Kidney (tissue), 13 donors: ENCODE measurements at regions not wholly inside any gene's neighbourhood (a gene's known extent, or its start where the extent isn't known, plus 50 kb on each side); places are given as distances from the start of the nearest gene placed in this dataset.

Source experiments
- DNase-seq, 5 donors: peaks; one replicate each; pipeline ENCODE4 v3.0.0-alpha.2; 2013 to 2020
- FAIRE-seq: peaks from 2 replicates; lab custom pipeline; 2012; peaks lifted over from hg19 to GRCh38; lab: Jason Lieb, UNC
- H3K27ac ChIP-seq, 2 donors: one replicate each; pipeline ENCODE4 v1.7.0; 2013; ENCODE audit warnings: low read depth in 2 of 2, low read length in 2 of 2, inconsistent platforms in 1 of 2
- H3K27me3 ChIP-seq: one replicate; pipeline ENCODE4 v1.7.1; 2013; ENCODE audit warnings: low read length, inconsistent platforms; ENCODE audit not compliant: control insufficient read depth, insufficient read depth
- H3K36me3 ChIP-seq, 3 donors: one replicate each; pipeline versions ENCODE4 v1.7.0 to v1.7.1; 2013; ENCODE audit warnings: low read length in 3 of 3, control low read depth in 1 of 3, inconsistent platforms in 1 of 3; ENCODE audit not compliant: insufficient read depth in 3 of 3, control insufficient read depth in 2 of 3
- H3K4me1 ChIP-seq, 3 donors: one replicate each; pipeline versions ENCODE4 v1.7.0 to v1.7.1; 2013; ENCODE audit warnings: low read length in 3 of 3, inconsistent platforms in 1 of 3, low read depth in 1 of 3; ENCODE audit not compliant: control insufficient read depth in 2 of 3, insufficient read depth in 2 of 3
- H3K4me3 ChIP-seq, 3 donors: one replicate each; pipeline versions ENCODE4 v1.7.0 to v1.8.1; 2013; ENCODE audit warnings: low read length in 3 of 3, control low read depth in 1 of 3, inconsistent platforms in 1 of 3
- H3K9ac ChIP-seq, 3 donors: one replicate each; pipeline versions ENCODE4 v1.7.0 to v1.7.1; 2013; ENCODE audit warnings: low read length in 3 of 3, control low read depth in 1 of 3, inconsistent platforms in 1 of 3
- H3K9me3 ChIP-seq, 3 donors: one replicate each; pipeline versions ENCODE4 v1.7.0 to v1.7.1; 2013; ENCODE audit warnings: low read length in 3 of 3, control low read depth in 1 of 3, inconsistent platforms in 1 of 3; ENCODE audit not compliant: control insufficient read depth in 2 of 3, insufficient read depth in 1 of 3
- intact Hi-C: fragments of 100-400 bp; cut with DNase I; formaldehyde crosslinking; loops from one replicate; pipeline ENCODE4 v1.11.1; 2022
- TF ChIP-seq, protein P1 (sequence below): IDR thresholded peaks from 3 replicates; pipeline ENCODE4 v1.5.1; 2012; ENCODE audit warnings: mild to moderate bottlenecking, moderate library complexity, borderline replicate concordance; ENCODE audit not compliant: insufficient read depth; ENCODE audit errors: extremely low read depth
- donor health status: control.
- donor health status: control.
- donor health status: control.
- donor health status: control.
- donor health status: control.
- donor health status: DM: yes; HTN: yes; CAD: no.
- donor health status: Normal renal cell carcinoma (clear cell type).

DNA sequence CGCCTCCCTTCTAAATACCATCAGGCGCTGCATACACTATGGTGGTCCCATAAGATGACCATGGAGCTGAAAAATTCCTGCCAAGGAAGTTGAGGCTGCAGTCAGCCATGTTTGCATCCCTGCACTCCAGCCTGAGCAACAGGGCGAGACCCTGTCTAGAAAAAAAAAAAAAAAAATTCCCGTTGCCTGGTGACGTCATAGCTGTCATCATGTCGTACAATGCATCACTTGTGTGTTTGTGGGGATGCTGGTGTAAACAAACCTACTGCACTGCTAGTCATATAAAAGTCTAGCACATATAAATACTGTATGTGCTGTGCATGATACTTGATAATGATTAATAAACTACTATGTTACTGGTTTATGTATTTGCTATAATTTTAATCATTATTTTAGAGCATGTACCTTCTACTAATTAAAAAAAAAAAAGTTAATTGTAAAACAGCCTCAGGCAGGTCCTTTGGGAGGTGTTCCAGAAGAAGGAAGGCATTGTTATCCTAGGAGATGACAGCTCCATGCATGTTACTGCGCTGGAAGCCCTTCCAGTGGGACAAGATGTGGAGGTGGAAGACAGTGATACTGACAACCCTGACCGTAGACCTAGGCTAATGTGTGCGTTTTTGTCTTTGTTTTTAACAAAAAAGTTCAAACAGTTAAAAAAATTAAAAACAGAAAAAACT is 132.6 kb downstream of the BANF2 start:
- Histone ChIP-seq H3K36me3 (no peaks in the 10 kb centered on the region), H3K9me3 (no peaks in the 10 kb centered on the region), H3K27me3 (no peaks in the 10 kb centered on the region), H3K9ac (no peak overlapping the region), H3K27ac (no peak overlapping the region), H3K4me3 (no peak overlapping the region), H3K4me1 (no peaks in the 10 kb centered on the region)
- no peak for FAIRE-seq
- DNase-seq, result no peak
- TF ChIP-seq, protein P1, sequence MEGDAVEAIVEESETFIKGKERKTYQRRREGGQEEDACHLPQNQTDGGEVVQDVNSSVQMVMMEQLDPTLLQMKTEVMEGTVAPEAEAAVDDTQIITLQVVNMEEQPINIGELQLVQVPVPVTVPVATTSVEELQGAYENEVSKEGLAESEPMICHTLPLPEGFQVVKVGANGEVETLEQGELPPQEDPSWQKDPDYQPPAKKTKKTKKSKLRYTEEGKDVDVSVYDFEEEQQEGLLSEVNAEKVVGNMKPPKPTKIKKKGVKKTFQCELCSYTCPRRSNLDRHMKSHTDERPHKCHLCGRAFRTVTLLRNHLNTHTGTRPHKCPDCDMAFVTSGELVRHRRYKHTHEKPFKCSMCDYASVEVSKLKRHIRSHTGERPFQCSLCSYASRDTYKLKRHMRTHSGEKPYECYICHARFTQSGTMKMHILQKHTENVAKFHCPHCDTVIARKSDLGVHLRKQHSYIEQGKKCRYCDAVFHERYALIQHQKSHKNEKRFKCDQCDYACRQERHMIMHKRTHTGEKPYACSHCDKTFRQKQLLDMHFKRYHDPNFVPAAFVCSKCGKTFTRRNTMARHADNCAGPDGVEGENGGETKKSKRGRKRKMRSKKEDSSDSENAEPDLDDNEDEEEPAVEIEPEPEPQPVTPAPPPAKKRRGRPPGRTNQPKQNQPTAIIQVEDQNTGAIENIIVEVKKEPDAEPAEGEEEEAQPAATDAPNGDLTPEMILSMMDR, result no peak
- intact Hi-C loops, result no loop called here

DNA sequence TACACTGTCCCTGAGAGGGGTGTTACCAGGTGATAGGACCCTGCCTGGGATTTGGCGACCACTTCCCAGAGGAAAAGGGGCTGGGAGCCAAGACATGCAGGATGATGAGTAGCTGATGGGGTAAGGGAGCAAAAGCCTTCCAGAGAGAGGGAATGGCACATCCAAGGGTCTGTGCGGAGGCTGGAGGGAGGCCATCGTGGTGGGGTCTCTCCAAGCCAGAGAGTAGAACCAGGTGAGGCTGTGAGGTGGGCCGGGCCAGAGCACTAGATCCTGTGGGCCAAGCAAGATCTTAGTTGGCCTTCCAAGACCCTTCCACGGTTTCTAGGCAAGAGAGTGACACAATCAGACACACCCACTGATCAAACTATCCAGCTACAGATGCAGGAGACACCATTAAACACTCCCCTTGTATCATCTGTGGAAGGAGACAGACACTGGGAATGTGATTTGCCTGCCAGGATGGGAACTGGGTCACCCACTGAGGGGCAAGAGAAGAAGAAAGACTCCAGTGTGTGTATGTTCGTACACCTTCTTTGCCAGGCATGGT is 128.9 kb downstream of the BANF2 start:
- Histone ChIP-seq H3K27me3 (no peaks in the 10 kb centered on the region), H3K9ac (no peak overlapping the region), H3K36me3 (no peaks in the 10 kb centered on the region), H3K4me1 (peaks cover 0 to 5% (median 3%) of the 10 kb centered on the region in 3 donors), H3K27ac (no peak overlapping the region), H3K4me3 (no peak overlapping the region), H3K9me3 (no peaks in the 10 kb centered on the region)
- DNase-seq, result no peak
- intact Hi-C loops, result no loop called here
- FAIRE-seq, result no peak
- TF ChIP-seq, protein P1, result no peak

DNA sequence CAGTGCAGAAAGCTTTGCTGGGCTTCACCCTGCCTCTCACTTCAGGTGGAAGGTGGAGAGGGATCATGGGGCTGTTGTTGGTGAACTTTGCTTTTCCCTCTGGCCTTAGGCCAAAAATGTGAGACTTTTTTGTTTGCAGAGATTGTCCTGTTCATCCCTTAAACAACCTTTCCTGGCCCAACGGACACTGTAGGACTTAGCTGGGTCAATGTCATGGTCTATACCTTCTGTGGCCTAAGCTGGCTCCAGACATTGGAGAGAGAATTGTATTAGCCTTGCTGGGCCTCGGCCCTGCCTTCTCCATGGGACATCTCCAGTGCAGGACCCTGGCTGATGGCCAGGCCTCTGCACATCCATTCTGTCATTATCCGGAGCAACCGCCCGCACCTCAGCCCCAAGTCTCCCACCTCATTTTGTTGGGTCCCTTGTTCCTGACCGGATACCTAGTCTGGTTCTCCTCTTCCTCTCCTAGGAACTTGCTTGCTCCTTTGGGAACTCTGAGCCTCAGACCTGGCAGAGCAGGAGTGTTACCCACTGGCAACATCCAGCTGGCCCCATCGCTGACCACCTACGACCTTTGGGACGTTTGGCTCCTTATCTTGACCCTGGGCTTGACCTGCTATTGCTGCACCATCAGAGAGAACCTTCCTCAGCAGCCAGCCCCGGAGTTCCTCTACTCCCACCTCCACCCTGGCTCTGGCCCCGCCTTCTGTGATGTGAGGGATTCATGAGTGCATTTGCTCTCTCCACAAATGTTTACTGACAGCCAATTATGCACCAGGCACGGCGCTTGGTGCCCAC is 128.2 kb downstream of the BANF2 start:
- no peak overlapping the region for H3K9ac ChIP-seq
- TF ChIP-seq, protein P1, result no peak
- intact Hi-C loops, result no loop called here
- peaks cover 0 to 5% (median 3%) of the 10 kb centered on the region in 3 donors for H3K4me1 ChIP-seq
- no peak overlapping the region for H3K4me3 ChIP-seq
- no peak overlapping the region for H3K27ac ChIP-seq
- FAIRE-seq (no peak), DNase-seq (no peak)
- H3K9me3 ChIP-seq, result no peaks in the 10 kb centered on the region
- H3K36me3 ChIP-seq, result no peaks in the 10 kb centered on the region
- no peaks in the 10 kb centered on the region for H3K27me3 ChIP-seq
